HG03066 (cell line): ENCODE measurements at regions not wholly inside any gene's neighbourhood (a gene's known extent, or its start where the extent isn't known, plus 50 kb on each side); places are given as distances from the start of the nearest gene placed in this dataset.

Source experiments
- ATAC-seq: cut with Tn5 transposase; IDR thresholded peaks from one replicate; pipeline ENCODE4 v1.9.1; 2021; ENCODE audit warnings: low read depth; ENCODE audit not compliant: unreplicated experiment

DNA sequence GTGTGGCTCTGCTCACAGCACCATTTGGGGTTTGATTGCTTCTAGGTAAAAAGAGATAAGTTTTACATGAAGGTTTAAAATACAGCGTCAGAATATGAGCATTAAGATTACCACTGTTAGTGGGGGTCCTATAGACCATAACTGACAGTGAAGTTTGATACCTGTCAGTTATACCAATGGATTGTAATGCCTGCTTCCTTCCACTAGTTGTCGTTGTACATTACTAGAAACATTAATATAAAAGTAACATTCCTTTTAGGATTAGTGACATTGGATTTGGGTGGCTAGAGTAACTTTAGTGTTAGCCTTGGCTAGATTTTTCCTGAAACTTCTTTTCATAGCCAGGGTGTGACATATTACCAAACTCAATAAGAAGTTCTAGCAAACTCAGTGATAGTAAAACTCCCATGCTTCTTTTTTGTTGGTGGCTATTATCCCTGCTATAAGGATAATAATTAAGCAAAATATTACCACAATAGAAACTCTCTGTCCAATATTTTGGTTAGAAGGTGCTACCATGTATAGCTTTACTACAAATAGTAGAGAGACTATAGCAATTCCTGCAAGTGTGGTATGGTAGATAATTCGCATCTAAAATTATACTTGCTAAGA, 57.1 kb downstream of the FAM181B start:
- no peak for ATAC-seq

DNA sequence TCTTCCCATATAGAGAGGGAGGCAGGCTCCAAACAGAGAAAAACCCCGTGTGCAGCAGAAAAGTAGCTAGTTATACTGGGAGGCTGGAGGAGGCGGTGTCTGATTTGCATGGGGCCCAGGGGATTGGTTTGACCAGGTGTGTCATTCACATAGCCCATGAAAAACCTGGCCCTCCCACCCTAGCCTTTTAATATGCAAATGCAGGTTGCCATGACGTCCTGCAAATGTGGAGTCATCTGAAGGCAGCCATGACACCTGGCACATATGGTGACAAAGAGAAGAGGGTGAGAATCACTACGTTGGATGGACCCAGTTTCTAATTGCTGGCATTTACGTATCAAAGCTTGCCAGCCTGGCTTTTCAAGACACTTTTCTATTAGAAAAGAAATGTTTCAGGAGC, 57.8 kb downstream of the FAM181B start:
- no peak for ATAC-seq

DNA sequence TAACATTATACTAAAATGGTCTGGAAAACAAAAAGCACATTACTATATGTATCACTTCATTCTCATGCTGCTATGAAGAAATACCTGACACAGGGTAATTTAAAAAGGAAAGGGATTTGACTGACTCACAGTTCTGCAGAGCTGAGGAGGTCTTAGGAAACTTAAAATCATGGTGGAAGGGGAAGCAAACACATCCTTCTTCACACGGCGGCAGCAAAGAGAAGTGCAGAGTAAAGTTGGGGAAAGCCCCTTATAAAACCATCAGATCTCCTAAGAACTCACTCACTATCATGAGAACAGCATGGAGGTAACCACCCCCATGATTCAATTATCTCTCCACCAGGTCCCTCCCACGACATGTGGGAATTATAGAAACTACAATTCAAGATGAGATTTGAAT, 60.0 kb downstream of the FAM181B start:
- ATAC-seq: no peak

DNA sequence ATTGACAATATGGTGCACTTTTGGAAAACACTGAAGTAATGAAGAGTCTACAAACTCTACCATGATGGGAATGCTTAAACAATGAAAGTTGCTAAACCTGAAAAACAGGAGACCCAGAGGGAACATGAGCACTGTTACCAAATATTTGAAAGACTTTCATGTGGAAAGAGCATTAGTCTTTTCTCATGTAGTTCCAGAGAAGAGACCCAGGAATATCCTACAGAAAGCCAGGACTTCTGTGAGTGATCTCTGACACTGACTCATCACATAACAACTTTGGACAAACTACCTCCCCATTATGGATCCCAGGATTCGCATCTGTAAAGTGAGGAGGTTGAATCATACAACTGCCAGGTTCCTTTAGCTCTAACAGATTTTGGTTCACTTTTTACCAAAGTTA, 62.2 kb downstream of the FAM181B start:
- ATAC-seq: no peak

DNA sequence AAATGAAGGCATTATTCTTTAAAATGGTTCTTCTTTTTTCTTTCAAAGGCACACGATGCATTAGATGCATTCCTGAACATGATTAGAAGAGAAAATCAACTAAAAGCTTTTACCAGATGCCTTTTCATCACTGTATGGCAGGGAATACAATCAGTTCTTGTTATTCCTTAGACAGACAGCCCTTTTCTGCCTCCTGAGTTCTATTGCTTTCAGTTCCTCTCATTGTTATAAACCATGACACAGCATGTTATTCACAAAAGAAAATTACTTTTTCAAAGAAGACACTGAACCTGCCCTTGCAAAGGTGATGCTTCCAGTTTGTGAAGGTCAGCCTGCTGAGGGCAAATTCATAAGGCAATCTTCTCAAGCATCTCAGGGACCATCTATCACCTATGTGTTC, 70.1 kb downstream of the FAM181B start:
- no peak for ATAC-seq

DNA sequence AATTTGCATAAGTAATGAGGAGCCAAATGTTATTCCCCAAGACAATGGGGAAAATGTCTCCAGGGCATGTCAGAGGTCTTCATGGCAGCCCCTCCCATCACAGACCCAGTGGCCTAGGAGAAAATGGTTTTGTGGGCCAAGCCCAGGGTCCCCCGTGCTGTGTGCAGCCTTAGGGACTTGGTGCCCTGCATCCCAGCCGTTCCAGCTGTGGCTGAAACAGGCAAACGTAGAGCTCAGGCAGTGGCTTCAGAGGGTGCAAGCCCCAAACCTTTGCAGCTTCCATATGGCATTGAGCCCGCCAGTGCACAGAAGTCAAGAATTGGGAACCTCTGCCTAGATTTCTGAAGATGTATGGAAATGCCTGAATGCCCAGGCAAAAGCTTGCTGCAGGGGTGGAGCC, 79.9 kb downstream of the FAM181B start:
- ATAC-seq: no peak

DNA sequence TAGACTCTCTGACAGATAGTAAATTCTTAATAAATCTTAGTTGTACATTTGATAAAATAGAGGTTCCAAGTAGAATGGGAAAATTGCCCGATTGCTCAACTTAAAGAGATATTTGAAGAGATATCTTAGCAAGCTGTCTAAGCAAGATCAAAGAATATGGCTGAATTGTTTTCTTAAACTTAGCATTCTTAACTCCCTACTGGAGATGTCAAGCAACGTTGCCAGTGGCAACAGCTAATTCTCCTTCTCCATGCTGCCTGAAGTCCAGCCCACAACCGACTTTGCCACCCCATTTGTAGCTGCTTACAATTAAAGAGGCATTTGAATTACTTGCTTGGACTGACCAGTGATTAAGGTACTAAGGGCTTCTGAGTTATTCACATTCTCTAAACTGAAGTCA, 94.4 kb downstream of the FAM181B start:
- ATAC-seq: no peak

DNA sequence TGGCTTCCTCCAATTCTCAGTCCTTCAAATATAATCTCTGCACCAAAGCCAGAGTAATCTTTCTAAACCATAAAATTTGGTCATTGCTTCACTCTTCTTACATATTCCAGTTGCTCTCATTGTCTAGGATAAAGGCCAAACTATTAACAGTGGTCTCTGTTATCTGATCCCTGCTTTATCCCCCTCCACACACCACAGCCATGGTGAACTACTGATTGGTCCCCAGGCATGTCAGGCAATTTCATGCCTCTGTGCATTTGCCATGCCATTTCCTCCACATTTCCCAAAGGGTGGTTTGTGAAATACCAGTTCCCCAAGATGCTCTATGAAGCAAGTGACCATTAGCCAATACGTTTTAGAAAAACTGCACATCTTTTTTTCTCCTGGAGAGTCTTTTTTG, 97.0 kb downstream of the FAM181B start:
- no peak for ATAC-seq

DNA sequence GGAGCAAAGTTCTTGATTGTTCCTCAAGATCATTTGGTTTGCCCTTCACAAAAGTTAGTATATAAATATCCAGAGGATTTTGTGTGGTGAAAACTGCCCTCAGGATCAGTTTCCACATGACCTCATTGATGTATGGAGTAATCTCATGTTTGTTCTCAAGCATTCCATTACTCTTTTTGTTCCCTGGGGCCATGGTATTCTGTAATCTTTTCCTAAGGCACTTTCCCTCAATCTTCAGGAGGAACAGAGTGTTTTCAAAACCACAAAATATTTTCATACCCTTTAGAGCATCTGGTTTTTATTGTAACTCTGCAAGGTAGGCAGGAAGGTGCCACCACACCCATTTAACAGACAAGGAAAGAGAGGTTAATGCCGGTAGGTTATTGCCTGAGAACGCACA, 99.6 kb downstream of the FAM181B start:
- ATAC-seq: no peak

DNA sequence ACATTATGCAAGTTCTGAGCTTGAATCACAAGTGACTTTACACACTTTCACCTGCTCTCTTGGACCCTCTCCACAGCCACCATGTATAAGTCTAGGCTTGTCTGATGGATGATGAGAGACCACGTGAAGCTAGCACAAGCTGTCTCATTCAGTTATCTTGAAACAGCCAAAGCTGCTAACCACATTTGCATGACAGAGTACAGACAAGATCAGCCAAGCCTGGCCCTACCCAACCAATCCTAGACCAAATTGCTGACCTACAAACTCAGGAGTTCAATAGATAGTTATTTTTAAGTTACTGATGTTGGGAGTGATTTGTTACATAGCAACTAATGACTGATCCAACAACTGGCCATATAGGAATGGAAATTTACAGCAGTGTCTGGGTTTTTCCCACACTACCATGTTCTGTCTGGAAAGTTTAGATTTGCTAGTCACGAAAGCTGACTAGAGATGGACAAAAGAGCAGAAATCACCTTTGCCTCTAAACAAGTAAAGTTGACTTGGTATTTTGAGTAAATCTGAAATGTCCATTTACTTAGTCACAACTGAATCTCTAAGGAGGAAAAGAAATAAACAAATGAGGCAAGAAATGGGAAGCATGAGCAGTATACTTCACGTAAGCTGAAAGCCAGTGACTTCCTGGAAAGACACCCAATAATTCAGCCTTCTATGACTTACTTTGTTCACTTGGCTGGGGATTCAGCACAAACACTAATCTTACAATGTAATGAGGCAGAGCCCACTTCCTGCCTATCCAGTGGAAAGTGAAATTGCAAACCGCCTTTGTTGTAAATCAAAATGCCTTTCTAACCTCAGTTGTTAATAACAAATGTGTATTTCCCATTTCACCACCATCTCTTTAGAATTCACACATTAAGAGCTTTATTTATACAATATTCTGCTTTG, 101.7 kb downstream of the FAM181B start:
- peak; percentile 53 for ATAC-seq

DNA sequence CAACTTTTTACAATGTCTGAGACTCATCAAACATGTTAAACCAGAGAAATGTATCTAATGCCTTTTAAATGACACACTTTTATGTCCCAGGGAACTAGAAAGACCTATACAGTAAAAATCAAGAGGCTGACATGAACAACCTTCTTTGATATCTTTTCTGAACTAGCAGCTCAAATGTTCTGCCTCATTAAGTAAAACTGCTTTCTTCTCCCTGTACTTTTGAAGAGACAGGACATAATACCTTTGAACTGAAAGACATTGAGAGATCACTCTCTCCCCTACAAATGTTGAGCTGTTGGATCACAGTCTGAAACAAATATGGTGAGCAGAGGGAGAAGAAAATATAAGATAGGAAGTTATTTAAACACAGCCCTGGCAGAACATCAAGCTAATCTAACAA, 123.0 kb downstream of the FAM181B start:
- no peak for ATAC-seq

DNA sequence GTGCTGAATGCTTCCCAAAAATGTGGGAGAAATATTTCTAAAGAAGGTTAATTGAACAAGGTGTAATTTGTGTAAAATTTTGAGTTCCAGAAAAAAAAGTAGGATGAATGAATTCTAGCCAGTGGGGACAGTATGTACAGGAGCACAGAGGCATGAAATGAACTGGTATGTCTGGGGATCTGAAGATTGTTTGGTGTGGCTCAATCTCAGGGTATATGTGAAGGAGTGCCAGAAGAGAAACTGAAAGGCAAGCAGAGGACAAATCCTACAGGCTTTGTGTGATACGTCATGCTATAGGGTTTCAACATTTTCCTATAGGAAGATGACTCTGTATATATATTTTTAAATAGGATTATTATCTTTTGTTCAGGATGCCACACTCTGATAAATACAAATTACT, 126.9 kb downstream of the FAM181B start:
- ATAC-seq: no peak

DNA sequence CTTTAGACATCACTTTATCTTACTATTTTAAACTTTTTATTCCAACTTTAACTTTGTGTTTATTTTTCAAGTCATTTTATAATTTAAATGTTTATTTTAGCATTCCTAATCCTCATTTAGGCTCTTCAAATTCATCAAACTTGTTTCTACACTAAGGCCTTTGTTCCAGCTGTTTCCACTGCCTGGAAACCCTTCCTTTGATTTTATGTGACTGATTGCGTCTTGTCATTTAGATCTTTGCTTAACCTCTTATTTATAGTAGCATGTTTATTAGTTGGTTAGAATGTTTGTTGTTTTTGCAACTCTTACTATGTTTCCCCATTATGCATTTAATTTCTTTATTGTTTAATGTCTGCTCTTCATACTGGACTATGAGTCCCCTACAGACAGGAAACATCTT, 132.0 kb downstream of the FAM181B start:
- ATAC-seq: no peak

DNA sequence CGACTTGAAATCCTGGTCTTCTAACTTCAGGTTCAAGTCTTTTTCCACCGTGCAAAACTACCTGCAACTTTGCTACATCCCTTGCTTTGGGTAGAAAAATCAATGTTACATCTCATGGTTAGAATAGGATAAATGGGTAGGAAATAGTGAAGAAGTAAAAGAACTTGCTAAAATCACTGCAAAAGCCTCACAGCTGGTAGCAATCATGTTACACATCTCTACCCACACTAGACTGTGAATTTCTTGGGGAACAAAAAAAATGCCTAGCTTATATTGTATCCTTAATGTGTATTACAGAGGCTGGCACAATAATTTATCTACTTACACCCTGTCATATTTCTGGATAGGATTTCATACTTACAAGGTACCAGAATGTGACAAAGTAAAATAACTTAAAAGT, 133.8 kb downstream of the FAM181B start:
- ATAC-seq: no peak

DNA sequence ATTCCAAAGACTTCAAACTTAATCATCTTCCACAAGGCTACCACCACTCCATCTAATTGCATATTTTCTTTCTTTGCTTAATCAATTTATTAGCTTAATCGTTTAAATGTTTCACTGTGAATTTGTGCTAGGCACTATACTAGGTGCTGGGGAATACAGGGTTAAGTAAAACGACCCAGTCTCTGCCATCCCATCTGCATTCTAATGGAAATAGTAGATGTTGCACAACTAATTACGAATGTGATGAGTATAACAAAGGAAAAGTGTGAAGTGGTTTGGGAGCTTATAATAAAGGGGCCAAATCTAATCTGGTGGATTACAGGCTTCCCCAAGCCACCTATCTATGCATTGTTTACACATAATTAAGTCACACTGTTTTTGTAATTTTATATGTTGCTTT, 147.1 kb downstream of the FAM181B start:
- ATAC-seq: no peak

DNA sequence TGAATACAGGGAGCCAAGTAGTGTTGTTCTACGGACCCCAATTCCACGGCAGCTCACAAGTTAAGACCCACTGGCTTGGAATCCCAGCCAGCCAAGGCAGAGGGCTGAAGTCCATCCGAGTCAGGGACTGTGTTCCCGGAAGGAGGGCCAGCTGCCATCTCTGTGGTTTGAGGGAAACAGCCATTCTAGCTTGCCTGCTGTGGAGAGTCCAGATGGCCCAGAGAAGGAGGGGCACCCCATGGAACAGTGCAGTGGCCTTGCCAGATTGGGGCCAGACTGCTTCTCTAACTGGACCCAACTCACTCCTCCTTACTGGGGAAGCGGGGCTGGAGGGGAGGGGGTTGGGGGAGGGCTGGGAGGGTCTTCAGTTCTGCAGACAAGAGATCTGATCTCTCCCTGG, 156.4 kb downstream of the FAM181B start:
- no peak for ATAC-seq

DNA sequence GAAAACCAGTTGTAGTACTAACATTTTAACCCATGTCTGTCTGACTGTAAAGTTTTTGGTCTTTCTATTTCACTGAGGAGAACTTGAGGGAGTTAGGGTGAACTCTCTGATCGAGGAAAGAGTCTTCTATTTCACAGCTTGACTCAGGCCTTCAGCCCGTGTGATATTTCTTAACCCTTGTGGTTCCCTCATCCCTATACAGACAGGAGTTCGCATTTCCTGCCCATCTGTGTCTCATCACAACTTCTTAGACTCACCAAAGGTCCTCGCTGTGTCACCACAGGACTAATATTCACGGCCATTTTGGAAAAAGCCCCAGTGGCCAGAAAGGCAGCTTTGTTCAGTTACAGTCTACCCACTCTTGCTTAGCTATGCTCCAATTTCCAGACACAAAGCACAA, 172.8 kb downstream of the FAM181B start:
- no peak for ATAC-seq

DNA sequence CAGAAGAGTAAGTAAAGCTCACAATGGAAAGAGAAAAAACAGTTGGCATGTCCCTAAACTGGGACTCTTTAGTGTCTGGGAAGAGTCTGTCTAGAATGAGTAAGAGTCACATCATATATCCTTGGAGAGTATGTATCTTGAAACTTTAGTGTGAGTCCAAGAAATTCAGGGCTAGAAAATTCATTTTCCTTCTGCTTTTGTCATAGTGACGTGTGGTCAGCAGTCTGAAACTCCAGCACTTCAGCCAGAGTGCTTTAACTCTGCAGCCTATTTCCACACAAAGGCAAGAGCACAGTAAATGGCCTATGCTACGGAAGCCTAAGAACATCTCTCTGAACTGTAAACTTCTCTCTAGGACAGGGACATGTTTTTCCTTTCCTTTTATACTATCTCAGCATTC, 174.1 kb downstream of the FAM181B start:
- ATAC-seq: no peak

DNA sequence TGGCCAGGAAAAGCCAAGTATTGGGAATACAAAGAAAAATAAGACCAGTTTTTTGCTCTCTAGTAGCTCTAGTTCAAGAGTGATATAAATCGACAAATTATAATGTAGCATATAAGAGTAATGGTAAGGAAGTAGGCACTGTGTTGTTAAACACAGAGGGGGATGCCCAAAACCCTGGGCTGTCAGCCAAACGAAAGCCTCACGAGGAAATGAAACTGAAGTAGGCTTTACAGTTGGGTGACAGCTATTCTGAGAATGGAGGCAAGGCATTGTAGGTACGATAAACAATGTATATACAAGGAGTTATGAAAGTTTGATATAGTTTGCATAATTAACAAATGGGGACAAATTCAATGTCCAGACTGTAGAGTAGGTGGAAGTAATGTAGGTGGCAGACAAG, 176.4 kb downstream of the FAM181B start:
- peak; percentile 89 for ATAC-seq

DNA sequence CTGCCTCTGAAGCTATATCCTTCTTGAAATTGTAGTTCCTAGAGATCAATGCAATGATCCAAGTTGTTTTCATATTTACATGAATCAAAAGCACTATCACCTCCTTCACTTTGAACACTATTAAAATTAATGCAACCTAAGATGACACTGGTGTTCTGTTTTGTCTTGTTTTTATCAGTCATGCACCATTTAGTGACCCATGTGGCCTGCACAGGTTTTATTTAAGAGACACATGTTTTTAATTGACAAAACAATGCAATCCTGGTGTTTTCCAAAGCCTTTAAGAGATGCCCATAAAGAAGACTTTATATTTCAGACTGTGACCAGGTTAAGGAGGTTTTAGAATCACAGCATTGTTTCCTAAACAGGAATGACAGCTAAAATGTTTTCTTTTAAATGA, 177.5 kb downstream of the FAM181B start:
- ATAC-seq: no peak

DNA sequence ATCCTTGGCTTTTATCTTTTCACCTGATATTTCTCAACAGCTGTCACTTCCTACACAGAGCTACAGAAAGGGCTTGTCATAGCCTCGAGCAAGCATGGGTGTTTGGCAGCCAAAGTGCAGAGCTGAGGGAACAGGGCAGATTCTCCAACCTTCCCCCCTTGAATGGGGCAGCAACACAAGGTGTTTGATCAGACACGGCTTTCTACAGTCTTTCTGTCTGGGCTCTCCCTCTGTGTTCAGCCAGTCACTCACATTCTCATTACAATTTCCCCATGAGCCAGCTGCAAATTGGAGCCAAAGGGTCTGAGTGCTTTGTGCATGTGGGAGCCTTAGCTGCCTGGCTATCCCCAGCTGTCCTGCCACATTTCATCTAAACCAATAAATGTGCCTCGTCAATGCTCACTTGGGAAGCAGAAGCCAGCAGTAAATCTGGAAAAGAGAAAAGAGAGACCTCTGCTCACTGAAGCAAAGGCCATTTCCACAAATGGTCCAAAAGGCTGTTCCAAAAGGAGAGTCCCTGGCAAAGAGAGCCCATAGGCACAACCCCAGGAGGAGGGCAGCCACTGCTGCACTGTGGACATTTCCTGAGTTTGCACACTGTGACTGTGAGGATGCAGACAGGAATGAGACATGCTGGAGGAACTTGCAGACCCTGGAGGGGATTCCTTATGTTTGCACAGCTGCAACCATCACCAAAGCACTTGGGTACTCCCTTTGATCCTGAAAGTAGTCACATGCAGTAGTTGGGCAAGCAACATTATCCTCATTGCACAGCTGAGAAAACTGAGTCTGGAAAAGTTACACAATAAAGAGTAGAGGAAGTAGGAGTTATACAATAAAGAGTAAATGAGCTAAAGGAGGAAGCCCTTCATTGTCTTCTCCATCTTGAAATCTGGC, 186.8 kb downstream of the FAM181B start:
- ATAC-seq: no peak
